ENCODE measurements at regions not wholly inside any gene's neighbourhood (a gene's known extent, or its start where the extent isn't known, plus 50 kb on each side); places are given as distances from the start of the nearest gene placed in this dataset.
A peak's percentile ranks its signal among the peaks of the same experiment; 100 is the strongest.

- H3K9me2 ChIP-seq (ENCODE audit: insufficient read depth) = no peaks in the 10 kb centered on the region; the same call in 1 of the 2 replicates
- H4K20me1 ChIP-seq (ENCODE audit: insufficient read depth) = no peaks in the 10 kb centered on the region
- H3K9ac ChIP-seq = no peak overlapping the region
- H3K4me1 ChIP-seq (ENCODE audit: insufficient read depth) = peaks cover 22% of the 10 kb centered on the region
- peak; percentile 91 for DNase-seq
- in situ Hi-C loops (cut with MboI) = no loop called here
- no peaks in the 10 kb centered on the region for H3K27me3 ChIP-seq (replicated peaks; ENCODE audit: insufficient read depth)
- H3K36me3 ChIP-seq (ENCODE audit: low read depth) = no peaks in the 10 kb centered on the region
- no peaks in the 10 kb centered on the region for H3K79me2 ChIP-seq (ENCODE audit: insufficient read depth)
- peak overlapping the region; percentile 43 for H3K27ac ChIP-seq
- TF ChIP-seq EZH2phosphoT487 (IDR thresholded peaks at IDR 0.05; ENCODE audit: insufficient read depth, low read depth) (peak; percentile 90; the same call in 1 of the 2 replicates), EZH2 (IDR thresholded peaks at IDR 0.05; ENCODE audit: insufficient read depth, poor library complexity, severe bottlenecking) (no peak)
- no peak overlapping the region for H3K4me3 ChIP-seq
- H2AFZ ChIP-seq = no peak overlapping the region
- H3F3A ChIP-seq (ENCODE audit: insufficient read depth) = peaks cover 17% of the 10 kb centered on the region
- H3K9me3 ChIP-seq (ENCODE audit: low read depth) = no peaks in the 10 kb centered on the region
- WGBS, 2 experiments (ENCODE audit: low coverage in 1 of 2, low lambda C conversion rate in 2 of 2, missing lambda C conversion rate in 2 of 2) = 47 to 69% methylated on average over 1 of the region's 1 CpG
- peak overlapping the region; percentile 47 for H3K4me2 ChIP-seq (ENCODE audit: unreplicated experiment)
Measured at GRCh38 chr5:120388016-120388781, 75.9 kb upstream of the PRR16 start.

- H3K4me1 ChIP-seq (ENCODE audit: insufficient read depth) = peaks cover 8% of the 10 kb centered on the region
- in situ Hi-C loops (cut with MboI) = no loop called here
- H3K9me2 ChIP-seq (ENCODE audit: insufficient read depth) = no peaks in the 10 kb centered on the region
Measured at GRCh38 chr5:120394259-120394658, 69.8 kb upstream of the PRR16 start.

GRCh38 chr5:120396186-120396585 lies 67.9 kb upstream of the PRR16 start:
- Histone ChIP-seq H3K9me3 (ENCODE audit: low read depth) (no peaks in the 10 kb centered on the region), H3K79me2 (ENCODE audit: insufficient read depth) (no peaks in the 10 kb centered on the region), H3K27ac (no peak overlapping the region), H3K36me3 (ENCODE audit: low read depth) (no peaks in the 10 kb centered on the region), H3K4me1 (ENCODE audit: insufficient read depth) (peaks cover 8% of the 10 kb centered on the region), H3K27me3 (replicated peaks; ENCODE audit: insufficient read depth) (no peaks in the 10 kb centered on the region), H3K4me2 (ENCODE audit: unreplicated experiment) (no peak overlapping the region), H3K4me3 (no peak overlapping the region), H3K9me2 (ENCODE audit: insufficient read depth) (no peaks in the 10 kb centered on the region), H3F3A (ENCODE audit: insufficient read depth) (peaks cover 8% of the 10 kb centered on the region; the same call in 1 of the 2 replicates), H3K9ac (no peak overlapping the region), H2AFZ (no peak overlapping the region), H4K20me1 (ENCODE audit: insufficient read depth) (no peaks in the 10 kb centered on the region)
- in situ Hi-C loops (cut with MboI) = no loop called here
- no peak for TF ChIP-seq EZH2phosphoT487 (IDR thresholded peaks at IDR 0.05; ENCODE audit: insufficient read depth, low read depth)
- no peak for TF ChIP-seq EZH2 (IDR thresholded peaks at IDR 0.05; ENCODE audit: insufficient read depth, poor library complexity, severe bottlenecking)
- DNase-seq = peak; percentile 67

More at GRCh38 chr5:120394259-120394658, 69.8 kb upstream of the PRR16 start:
- no peak for DNase-seq
- H3K79me2 ChIP-seq (ENCODE audit: insufficient read depth) = no peaks in the 10 kb centered on the region
- TF ChIP-seq EZH2phosphoT487 (IDR thresholded peaks at IDR 0.05; ENCODE audit: insufficient read depth, low read depth) = no peak
- TF ChIP-seq EZH2 (IDR thresholded peaks at IDR 0.05; ENCODE audit: insufficient read depth, poor library complexity, severe bottlenecking) = no peak
- H4K20me1 ChIP-seq (ENCODE audit: insufficient read depth) = no peaks in the 10 kb centered on the region
- peaks cover 8% of the 10 kb centered on the region; the same call in 1 of the 2 replicates for H3F3A ChIP-seq (ENCODE audit: insufficient read depth)
- no peaks in the 10 kb centered on the region for H3K36me3 ChIP-seq (ENCODE audit: low read depth)
- no peak overlapping the region for H3K9ac ChIP-seq
- no peaks in the 10 kb centered on the region for H3K9me3 ChIP-seq (ENCODE audit: low read depth)
- no peak overlapping the region for H3K27ac ChIP-seq
- H3K4me2 ChIP-seq (ENCODE audit: unreplicated experiment) = no peak overlapping the region
- no peaks in the 10 kb centered on the region for H3K27me3 ChIP-seq (replicated peaks; ENCODE audit: insufficient read depth)
- no peak overlapping the region for H2AFZ ChIP-seq
- no peak overlapping the region for H3K4me3 ChIP-seq

GRCh38 chr5:120400356-120400755 lies 63.7 kb upstream of the PRR16 start:
- no peaks in the 10 kb centered on the region for H3K36me3 ChIP-seq (ENCODE audit: low read depth)
- no peak for DNase-seq
- H3K9me3 ChIP-seq (ENCODE audit: low read depth) = no peaks in the 10 kb centered on the region
- no peak overlapping the region for H3K9ac ChIP-seq
- H2AFZ ChIP-seq = no peak overlapping the region
- no peak for TF ChIP-seq EZH2phosphoT487 (IDR thresholded peaks at IDR 0.05; ENCODE audit: insufficient read depth, low read depth)
- no peak for TF ChIP-seq EZH2 (IDR thresholded peaks at IDR 0.05; ENCODE audit: insufficient read depth, poor library complexity, severe bottlenecking)
- no peak overlapping the region for H3K4me3 ChIP-seq
- H3K4me1 ChIP-seq (ENCODE audit: insufficient read depth) = peaks cover 16% of the 10 kb centered on the region
- H3K4me2 ChIP-seq (ENCODE audit: unreplicated experiment) = no peak overlapping the region
- in situ Hi-C loops (cut with MboI) = no loop called here
- no peaks in the 10 kb centered on the region for H4K20me1 ChIP-seq (ENCODE audit: insufficient read depth)
- WGBS, 2 experiments (ENCODE audit: low coverage in 1 of 2, low lambda C conversion rate in 2 of 2, missing lambda C conversion rate in 2 of 2) = 92 to 94% methylated on average over 1 of the region's 1 CpG
- no peaks in the 10 kb centered on the region for H3K9me2 ChIP-seq (ENCODE audit: insufficient read depth)
- H3K27ac ChIP-seq = no peak overlapping the region
- H3K27me3 ChIP-seq (replicated peaks; ENCODE audit: insufficient read depth) = no peaks in the 10 kb centered on the region
- H3K79me2 ChIP-seq (ENCODE audit: insufficient read depth) = no peaks in the 10 kb centered on the region
- peaks cover 10% of the 10 kb centered on the region; the same call in 1 of the 2 replicates for H3F3A ChIP-seq (ENCODE audit: insufficient read depth)

All from GM23248 (cell line).